ENCODE measurements at regions not wholly inside any gene's neighbourhood (a gene's known extent, or its start where the extent isn't known, plus 50 kb on each side); places are given as distances from the start of the nearest gene placed in this dataset.

- TF ChIP-seq, protein P1, sequence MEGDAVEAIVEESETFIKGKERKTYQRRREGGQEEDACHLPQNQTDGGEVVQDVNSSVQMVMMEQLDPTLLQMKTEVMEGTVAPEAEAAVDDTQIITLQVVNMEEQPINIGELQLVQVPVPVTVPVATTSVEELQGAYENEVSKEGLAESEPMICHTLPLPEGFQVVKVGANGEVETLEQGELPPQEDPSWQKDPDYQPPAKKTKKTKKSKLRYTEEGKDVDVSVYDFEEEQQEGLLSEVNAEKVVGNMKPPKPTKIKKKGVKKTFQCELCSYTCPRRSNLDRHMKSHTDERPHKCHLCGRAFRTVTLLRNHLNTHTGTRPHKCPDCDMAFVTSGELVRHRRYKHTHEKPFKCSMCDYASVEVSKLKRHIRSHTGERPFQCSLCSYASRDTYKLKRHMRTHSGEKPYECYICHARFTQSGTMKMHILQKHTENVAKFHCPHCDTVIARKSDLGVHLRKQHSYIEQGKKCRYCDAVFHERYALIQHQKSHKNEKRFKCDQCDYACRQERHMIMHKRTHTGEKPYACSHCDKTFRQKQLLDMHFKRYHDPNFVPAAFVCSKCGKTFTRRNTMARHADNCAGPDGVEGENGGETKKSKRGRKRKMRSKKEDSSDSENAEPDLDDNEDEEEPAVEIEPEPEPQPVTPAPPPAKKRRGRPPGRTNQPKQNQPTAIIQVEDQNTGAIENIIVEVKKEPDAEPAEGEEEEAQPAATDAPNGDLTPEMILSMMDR (IDR thresholded peaks at IDR 0.05; ENCODE audit: low read length), result no peak
- no peak for TF ChIP-seq EZH2 (IDR thresholded peaks at IDR 0.05; ENCODE audit: borderline replicate concordance, low read length)
Measured at GRCh38 chr12:107458163-107458562, 227.4 kb upstream of the PWP1 start.

All from OCI-LY1 (cell line).